HK-2 (cell line): ENCODE measurements at regions not wholly inside any gene's neighbourhood (a gene's known extent, or its start where the extent isn't known, plus 50 kb on each side); places are given as distances from the start of the nearest gene placed in this dataset.

Source experiments
- DNase-seq: peaks from one replicate; pipeline ENCODE4 v3.0.0-alpha.2; 2018; ENCODE audit not compliant: unreplicated experiment

DNA sequence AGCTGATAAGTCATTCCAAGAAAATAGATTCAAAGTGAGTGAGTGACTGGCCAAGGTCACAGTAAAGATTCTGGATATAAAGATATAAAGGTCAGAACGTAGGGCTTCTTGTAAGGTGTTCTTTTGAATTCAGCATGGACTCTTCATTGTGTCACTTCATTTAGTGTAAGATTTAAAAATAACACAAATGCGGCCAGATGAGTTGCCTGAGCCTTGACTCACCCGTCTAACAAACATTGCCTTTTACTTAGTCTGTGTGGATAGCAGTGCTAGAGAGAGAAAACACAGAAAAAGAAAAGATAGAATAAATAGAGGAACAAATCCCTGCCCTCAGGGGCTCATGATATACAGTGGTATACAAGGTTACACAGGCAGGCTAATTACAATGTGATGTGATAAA lies 223.4 kb downstream of the PLPP3 start:
- no peak for DNase-seq

GRCh38 chr1:56355422-56355821 lies 223.9 kb downstream of the PLPP3 start:
- DNase-seq, result no peak

DNA sequence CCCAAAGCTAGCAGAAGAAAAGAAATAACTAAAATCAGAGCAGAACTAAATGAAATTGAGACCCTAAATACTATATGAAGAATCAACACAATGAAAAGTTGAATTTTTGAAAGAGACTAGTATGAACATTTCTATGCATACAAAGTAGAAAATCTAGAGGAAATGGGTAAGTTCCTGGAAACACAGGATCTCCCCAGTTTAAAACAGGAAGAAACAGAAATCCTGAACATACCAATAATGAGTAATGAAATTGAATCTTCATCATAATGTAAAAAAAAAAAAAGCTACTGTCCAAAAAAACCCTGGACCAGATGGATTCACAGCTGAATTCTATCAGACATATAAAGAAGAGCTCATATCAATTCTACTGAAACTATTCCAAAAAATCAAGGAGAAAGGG lies 233.5 kb downstream of the PLPP3 start:
- no peak for DNase-seq

DNA sequence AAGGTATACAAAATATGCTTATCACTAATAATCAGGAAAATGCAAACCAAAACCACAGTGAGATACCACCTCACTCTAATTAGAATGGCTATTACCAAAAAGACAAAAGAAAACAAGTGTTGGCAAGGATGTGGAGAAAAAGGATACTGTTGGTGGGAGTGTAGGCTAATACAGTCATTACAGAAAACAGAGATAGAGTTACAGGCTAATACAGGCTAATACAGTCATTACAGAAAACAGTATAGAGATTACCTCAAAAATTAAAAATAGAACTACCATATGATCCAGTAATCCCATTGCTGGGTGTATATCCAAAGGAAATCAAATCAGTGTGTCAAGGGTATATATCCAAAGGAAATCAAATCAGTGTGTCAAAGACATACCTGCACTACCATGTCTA lies 238.4 kb downstream of the PLPP3 start:
- no peak for DNase-seq

DNA sequence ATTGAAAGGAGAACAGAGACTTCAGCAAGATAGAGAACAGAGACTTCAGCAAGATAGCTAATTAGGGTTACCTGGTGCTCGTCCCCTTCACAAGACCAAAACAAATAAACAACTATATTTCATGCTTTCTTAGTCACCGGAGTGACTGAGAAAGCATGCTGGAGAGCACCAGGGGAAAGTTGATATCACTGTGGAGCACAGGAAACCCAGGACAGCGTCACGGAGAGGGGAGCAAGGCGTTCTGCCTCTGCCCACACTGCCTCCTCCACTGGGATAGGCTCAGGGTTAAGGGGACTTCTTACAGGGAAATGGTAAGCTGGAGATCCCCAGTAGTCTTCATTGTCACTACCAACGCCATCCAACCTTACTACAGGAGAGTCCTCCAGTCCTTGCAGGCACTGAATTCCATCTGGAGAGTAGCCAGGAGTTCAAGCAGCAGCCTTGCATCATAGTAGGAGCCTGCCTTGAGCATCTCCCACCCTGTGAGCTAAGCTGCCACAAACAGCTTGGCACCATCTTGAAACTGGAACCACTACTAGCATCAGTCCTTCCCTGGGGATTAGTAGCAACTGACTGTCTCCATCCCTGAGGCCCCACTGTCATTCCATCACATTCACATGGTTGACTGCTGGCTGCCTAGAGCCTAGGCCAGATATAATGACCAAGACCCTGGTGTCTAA lies 239.4 kb downstream of the PLPP3 start:
- DNase-seq, result no peak

- no peak for DNase-seq
Measured at GRCh38 chr1:56339093-56339492, 240.3 kb downstream of the PLPP3 start.

- no peak for DNase-seq
Measured at GRCh38 chr1:56336982-56337381, 242.4 kb downstream of the PLPP3 start.

DNA sequence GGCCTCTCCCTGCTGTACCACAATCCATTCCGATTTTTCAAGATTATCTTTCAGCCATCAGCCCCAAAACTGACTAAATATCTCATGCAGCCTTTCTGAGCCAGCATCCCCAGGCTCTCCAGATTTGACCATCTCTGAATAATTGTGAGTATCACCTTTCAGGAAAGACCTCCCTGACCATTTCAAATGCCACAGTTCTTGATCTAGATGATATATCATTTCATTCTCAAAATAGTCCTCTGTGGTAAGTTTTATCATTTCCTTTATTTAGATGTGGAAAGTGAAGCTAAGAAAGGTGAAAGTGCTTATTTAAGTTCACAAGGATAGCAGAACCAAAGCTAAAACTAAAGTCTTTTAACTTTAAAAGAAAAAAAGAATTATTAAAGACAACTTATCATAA lies 244.0 kb downstream of the PLPP3 start:
- DNase-seq, result no peak

- no peak for DNase-seq
Measured at GRCh38 chr1:56334047-56334446, 245.3 kb downstream of the PLPP3 start.

DNA sequence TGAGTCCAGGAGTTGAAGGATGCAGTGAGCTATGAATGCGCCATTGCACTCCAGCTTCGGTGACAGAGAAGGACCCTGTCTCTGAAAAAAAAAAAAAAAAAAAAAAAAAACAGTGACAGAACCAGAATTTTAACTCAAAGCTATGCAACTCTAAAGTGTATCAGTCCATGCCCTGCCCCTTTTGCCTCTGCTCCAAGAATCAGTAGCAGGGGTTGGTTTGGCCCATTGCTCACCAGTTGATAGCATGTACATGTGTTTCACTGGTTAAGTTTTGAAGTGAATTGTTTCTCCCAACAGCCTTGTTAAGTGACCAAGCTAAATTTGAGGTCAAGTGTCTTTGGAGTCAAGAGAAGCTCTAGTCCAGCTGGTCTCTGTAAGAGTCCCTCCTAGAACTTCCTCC lies 245.9 kb downstream of the PLPP3 start:
- no peak for DNase-seq

- no peak for DNase-seq
Measured at GRCh38 chr1:56331892-56332567, 247.3 kb downstream of the PLPP3 start.

GRCh38 chr1:56331207-56331891 lies 248.0 kb downstream of the PLPP3 start:
- DNase-seq, result no peak

- no peak for DNase-seq
Measured at GRCh38 chr1:56330391-56331026, 248.9 kb downstream of the PLPP3 start.

DNA sequence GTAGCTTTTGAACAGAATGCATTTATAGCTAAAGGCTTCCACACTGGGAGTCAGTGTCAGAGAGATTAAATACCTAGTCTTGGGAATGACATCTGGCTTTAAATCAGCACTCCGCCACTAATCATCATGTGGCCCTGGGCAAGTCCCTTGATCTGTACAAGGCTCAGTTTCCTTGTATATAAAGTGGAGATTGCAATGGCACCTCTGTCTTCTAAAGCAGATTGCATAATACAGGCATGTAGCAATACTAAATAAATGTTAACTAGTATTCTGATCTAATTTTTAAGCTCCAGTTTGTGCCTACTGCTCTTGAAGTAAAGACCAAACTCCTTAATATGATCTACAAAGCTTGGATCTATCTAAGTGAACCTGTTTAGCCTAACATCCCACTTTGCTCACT lies 249.4 kb downstream of the PLPP3 start:
- DNase-seq, result no peak

DNA sequence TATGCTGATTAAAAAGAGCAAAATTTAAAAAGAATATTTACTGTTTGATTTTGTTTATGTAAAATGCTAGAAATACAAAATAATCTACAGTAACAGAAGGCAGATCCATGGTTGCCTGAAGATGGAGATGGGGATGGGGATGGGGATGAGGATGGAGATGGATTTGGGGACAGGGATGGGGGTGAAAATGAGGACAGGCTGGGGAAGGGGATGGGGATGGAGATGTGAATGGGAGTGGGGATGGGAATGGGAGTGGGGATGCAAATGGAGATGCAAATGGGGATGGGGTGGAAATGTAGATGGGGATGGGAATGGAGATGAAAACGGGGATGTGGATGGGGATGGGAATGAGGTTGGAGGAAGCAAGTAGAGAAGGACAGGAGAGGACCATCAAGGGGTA lies 252.2 kb downstream of the PLPP3 start:
- no peak for DNase-seq

- no peak for DNase-seq
Measured at GRCh38 chr1:56326056-56326455, 253.3 kb downstream of the PLPP3 start.

DNA sequence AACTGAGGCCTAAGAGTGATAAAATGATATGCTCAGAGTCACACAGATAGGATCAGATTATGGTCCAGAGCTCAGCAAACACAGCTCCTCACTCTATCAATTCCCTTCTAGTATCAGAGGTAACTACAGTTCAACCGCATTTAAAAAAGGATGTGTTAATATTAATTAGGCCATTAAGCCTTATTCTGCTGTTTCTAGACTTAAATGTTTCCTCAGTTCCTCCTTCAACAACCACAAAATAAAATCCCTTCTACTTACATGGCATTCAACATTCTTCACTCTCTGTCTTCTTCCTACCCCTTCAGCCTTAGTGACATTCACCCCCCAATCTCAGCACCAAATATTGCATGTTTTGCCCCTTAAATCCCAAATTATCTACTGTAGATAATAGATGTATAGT lies 254.9 kb downstream of the PLPP3 start:
- DNase-seq, result no peak

DNA sequence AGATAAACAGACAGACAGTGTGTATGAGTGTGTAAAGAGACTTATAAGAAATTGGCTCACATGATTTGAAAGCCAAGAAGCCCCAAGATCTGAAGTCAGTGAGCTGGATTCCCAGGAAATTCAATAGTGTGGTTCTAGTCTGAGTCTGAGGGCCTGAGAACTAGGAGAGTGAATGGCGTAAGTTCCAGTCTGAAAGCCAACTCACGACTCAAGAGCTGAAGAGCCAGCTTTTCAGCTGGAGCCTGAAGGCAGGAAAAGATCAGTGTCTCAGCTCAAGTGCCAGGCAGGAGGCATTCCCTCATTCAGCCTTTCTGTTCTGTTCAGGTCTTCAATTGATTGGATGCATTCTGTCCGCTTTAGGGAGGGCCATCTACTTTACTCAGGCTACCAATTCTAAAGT lies 257.2 kb downstream of the PLPP3 start:
- no peak for DNase-seq

DNA sequence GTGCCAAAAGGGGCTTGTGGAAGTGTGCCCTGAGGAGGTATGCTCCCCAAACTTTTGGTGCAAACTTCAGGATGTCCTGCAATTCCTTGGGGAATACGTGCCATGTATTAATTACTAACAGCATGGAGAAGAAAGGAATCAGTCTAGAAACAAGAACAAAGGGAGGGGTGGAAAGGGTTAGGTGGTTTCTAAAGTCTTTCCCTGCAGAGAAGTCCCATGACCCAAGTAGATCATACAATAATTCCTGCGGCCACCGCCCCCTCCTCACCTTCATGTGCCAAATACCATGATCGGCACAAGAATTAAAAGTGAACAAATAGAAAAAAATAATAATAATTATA lies 258.2 kb downstream of the PLPP3 start:
- DNase-seq, result no peak

DNA sequence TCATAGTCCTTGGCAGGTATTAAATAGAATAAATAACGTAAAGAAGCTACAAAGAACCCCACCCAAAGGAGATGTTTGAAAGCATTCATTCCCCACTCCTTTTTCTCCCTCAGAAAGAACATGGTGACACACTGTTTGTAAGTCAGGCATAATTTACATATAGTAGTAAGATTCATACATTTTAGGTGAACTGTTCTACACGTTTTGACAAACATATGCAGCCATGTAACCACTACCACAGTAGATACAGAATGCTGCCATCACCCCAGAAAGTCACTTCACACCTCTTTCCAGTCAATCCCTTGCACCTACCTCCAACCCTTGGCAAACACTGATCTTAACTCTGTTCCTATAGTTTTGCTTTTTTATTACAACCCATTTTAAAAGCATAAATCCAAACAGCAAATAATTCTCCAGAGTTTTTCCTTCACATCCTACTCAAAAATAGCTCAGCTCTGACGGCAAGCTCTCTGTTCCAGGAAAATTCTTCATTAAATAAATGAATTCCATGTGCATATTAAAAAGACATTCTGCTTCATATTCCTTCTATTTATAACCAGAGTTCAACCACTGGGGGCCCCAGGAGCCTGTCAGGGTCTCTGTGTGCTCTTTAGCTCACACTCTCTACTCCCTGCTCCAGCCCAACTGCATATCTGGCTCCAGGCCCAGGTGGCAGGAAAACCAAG lies 258.8 kb downstream of the PLPP3 start:
- no peak for DNase-seq

GRCh38 chr1:56317722-56318121 lies 261.6 kb downstream of the PLPP3 start:
- no peak for DNase-seq

DNA sequence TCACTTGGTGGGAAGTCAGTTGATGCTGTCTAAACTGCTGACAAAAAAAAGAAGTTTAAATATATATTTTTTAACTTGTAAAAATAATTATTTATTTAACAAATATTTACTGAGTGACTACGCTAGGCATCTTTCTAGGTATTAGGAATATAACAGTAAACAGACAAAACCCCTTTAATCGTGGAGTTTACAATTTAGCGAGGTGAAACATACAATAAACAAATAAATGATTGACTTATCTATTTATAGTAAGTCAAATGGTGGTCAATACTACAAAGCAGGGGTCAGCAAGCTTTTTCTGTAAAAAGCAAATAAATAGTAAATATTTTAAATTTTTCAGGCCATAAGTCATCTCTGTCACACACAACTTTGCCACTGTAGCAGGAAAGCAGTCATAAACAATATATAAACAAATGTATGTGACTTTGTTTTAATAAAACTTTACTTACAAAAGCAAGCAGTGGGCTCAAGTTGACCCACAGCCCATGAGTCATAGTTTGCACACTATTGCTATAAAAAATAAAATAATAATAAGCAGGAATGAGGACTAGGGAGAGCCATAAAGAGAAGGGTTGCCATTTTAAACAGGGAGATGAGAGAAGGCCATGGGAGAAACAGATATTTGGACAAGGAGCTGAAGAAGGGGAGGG lies 263.9 kb downstream of the PLPP3 start:
- no peak for DNase-seq
